ENCODE measurements at regions not wholly inside any gene's neighbourhood (a gene's known extent, or its start where the extent isn't known, plus 50 kb on each side); places are given as distances from the start of the nearest gene placed in this dataset.

DNA sequence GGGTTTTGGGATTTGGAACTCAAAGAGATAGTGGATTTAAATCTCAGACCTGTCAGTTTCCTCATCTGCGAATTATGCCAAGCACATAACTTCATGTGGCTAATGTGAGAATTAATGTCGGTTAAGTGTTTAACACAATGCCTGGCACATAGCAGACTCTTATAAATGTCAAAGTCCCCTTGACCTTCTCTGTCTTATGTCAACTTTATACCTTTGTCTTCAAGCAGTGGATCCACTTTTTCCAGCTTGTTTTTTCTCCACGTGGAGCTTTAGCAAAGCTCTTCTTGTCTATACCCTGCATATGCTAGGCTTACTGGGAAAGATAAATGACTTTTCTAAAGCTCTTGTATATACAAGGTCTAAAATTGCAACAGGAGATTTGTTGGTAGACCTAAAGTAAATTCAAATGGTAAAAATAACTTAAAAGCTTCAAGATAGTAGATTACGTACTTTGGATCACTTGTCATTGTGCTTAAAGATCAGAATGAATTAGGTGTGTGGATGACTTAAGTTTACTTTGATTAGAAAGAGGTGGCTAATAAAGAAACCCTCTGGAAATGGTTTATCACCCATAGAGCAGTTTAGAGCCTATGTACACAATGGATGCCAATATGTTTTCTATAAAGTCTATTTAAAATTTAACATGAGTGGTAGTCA lies 318.3 kb upstream of the SORL1-AS1 start:
- no peak overlapping the region for H3K9ac ChIP-seq (ENCODE audit: extremely low read depth, insufficient read length, low read length)
- no peak overlapping the region for H4K8ac ChIP-seq (replicated peaks; ENCODE audit: insufficient read length, low read depth, low read length)
- H3K18ac ChIP-seq (ENCODE audit: insufficient read length, low read depth, low read length), result no peak overlapping the region
- no peaks in the 10 kb centered on the region for H3K27me3 ChIP-seq (ENCODE audit: insufficient read depth, low read length)
- no peak overlapping the region for H2BK15ac ChIP-seq (ENCODE audit: low read depth, low read length)
- no peaks in the 10 kb centered on the region for H4K20me1 ChIP-seq (ENCODE audit: control insufficient read depth, insufficient read depth, insufficient read length)
- H3K23me2 ChIP-seq (ENCODE audit: insufficient read length, low read depth, low read length, poor library complexity, severe bottlenecking), result no peaks in the 10 kb centered on the region
- no peak overlapping the region for H3K4ac ChIP-seq (ENCODE audit: low read depth, low read length)
- H3K4me1 Mint-ChIP-seq, result no peaks in the 10 kb centered on the region
- no peaks in the 10 kb centered on the region for H3K9me3 ChIP-seq (ENCODE audit: control insufficient read depth, low read depth, low read length)
- H4K5ac ChIP-seq (ENCODE audit: insufficient read length, low read depth, low read length), result no peak overlapping the region
- H2BK20ac ChIP-seq (ENCODE audit: low read depth, low read length, poor library complexity, severe bottlenecking), result no peak overlapping the region
- H3K23ac ChIP-seq (ENCODE audit: insufficient read length, low read depth, low read length), result no peak overlapping the region
- H3K27ac Mint-ChIP-seq, result no peak overlapping the region
- no peak overlapping the region for H3K4me3 Mint-ChIP-seq
- H3K36me3 Mint-ChIP-seq (ENCODE audit: insufficient read depth in 1 of 3, low read depth in 3 of 3), result no peaks in the 10 kb centered on the region; a peak in 1 of 7 replicates
- H3K79me2 ChIP-seq (ENCODE audit: insufficient read depth, low read length), result no peaks in the 10 kb centered on the region
- no peak overlapping the region for H2AFZ ChIP-seq (ENCODE audit: low read length)
- no peaks in the 10 kb centered on the region for H3K9me3 Mint-ChIP-seq
- H3K27ac ChIP-seq (ENCODE audit: insufficient read length, low read depth, low read length), result no peak overlapping the region
- no peak for TF ChIP-seq CTCF (conservative IDR thresholded peaks at IDR 0.05)
- no peak overlapping the region for H2BK5ac ChIP-seq (ENCODE audit: insufficient read length, low read length)
- H4K91ac ChIP-seq (ENCODE audit: insufficient read length, low read depth, low read length), result no peak overlapping the region
- H3K27me3 Mint-ChIP-seq (ENCODE audit: low read depth), result peaks cover 3% of the 10 kb centered on the region; the same call in 1 of the 2 replicates
- no peak overlapping the region for H2AK5ac ChIP-seq (ENCODE audit: insufficient read length, low read length)
- no peaks in the 10 kb centered on the region for H3K4me1 ChIP-seq (ENCODE audit: insufficient read depth, low read length)
- H2BK12ac ChIP-seq (ENCODE audit: insufficient read length, low read depth, low read length), result no peak overlapping the region
- no peaks in the 10 kb centered on the region for H3K79me1 ChIP-seq (ENCODE audit: insufficient read depth, low read depth, low read length, poor library complexity, severe bottlenecking)
- no peak overlapping the region for H3K56ac ChIP-seq (ENCODE audit: insufficient read length, low read depth, low read length)
- no peak overlapping the region for H3K4me2 ChIP-seq (ENCODE audit: insufficient read depth, insufficient read length, low read length)
- H3K14ac ChIP-seq (ENCODE audit: insufficient read depth, low read length), result no peak overlapping the region
- no peak for DNase-seq
- H2BK120ac ChIP-seq (ENCODE audit: low read depth, low read length, poor library complexity, severe bottlenecking), result no peak overlapping the region
- no CpG with 5 or more reads among the region's 4 CpGs for WGBS (ENCODE audit: extremely low coverage, insufficient read length, low lambda C conversion rate)
- H3T11ph ChIP-seq (ENCODE audit: low read length), result no peak overlapping the region
